GM12878 (cell line): ENCODE measurements at regions not wholly inside any gene's neighbourhood (a gene's known extent, or its start where the extent isn't known, plus 50 kb on each side); places are given as distances from the start of the nearest gene placed in this dataset.

Source experiments
- ATAC-seq: fragments of 200-7000 bp; cut with Tn5 transposase; 3 replicates; pipeline ENCODE4 v1.9.1; 2020; ENCODE audit warnings: mild to moderate bottlenecking, moderate library complexity
- BruUV-seq: library from RNA; stranded (reverse); fragments of 400-500 nt; replicated peaks from 2 replicates; lab custom pipeline; 2021; lab: Mats Ljungman, UMichigan
- CTCF ChIA-PET: fragments of 300-600 bp; sonication (Branson Sonifier 250); formaldehyde crosslinking; extraction: SDS; loops from one replicate; lab custom pipeline; 2021; ENCODE audit warnings: inconsistent platforms; lab: Yijun Ruan, JAX
- POLR2A ChIA-PET: fragments of 350-600 bp; formaldehyde crosslinking; extraction: SDS; loops from one replicate; lab custom pipeline; 2021; ENCODE audit warnings: inconsistent platforms; lab: Charles Lee
- RAD21 ChIA-PET: fragments of 300-600 bp; sonication (Branson Sonifier 250); formaldehyde crosslinking; loops from one replicate; lab custom pipeline; 2023; ENCODE audit warnings: antibody characterized with exemption; ENCODE audit not compliant: unreplicated experiment; lab: Charles Lee
- SMC1A ChIA-PET: fragments of 300-600 bp; sonication (Branson Sonifier 250); formaldehyde crosslinking; loops from one replicate; lab custom pipeline; 2023; ENCODE audit not compliant: unreplicated experiment, uncharacterized antibody; lab: Charles Lee
- DNase-seq: peaks from one replicate; pipeline ENCODE4 v3.0.0-alpha.2; 2011; ENCODE audit warnings: low read depth, low spot score
- FAIRE-seq: peaks from 3 replicates; lab custom pipeline; 2011; peaks lifted over from hg19 to GRCh38; lab: Jason Lieb, UNC
- H2AFZ ChIP-seq: 2 replicates; pipeline ENCODE4 v1.6.0; 2011; ENCODE audit warnings: low read depth, low read length, control low read depth; ENCODE audit not compliant: control insufficient read depth
- H3K27ac ChIP-seq: 2 replicates; pipeline ENCODE4 v1.5.1; 2011; ENCODE audit warnings: control low read depth; ENCODE audit not compliant: control insufficient read depth, insufficient read depth
- H3K27me3 ChIP-seq, 2 experiments: replicated peaks in 1 of 2; 2 replicates each; pipeline versions ENCODE4 v1.6.0 to v1.6.1; 2011; ENCODE audit warnings: low read length in 1 of 2; ENCODE audit not compliant: control insufficient read depth in 2 of 2, insufficient read depth in 2 of 2
- H3K36me3 ChIP-seq, 2 experiments: 2 replicates each; pipeline ENCODE4 v1.5.1; 2011; ENCODE audit warnings: low read length in 1 of 2; ENCODE audit not compliant: control insufficient read depth in 2 of 2, insufficient read depth in 2 of 2
- H3K4me1 ChIP-seq: 2 replicates; pipeline ENCODE4 v1.6.1; 2011; ENCODE audit warnings: mild to moderate bottlenecking, low read length, moderate library complexity, mixed read lengths; ENCODE audit not compliant: control insufficient read depth, insufficient read depth
- H3K4me2 ChIP-seq: 2 replicates; pipeline ENCODE4 v1.6.0; 2011; ENCODE audit warnings: control low read depth; ENCODE audit not compliant: control insufficient read depth, insufficient read depth
- H3K4me3 ChIP-seq: fragments of 200-600 bp; sonication (generic); 2 replicates; pipeline ENCODE4 v1.5.1; 2016
- H3K79me2 ChIP-seq: 2 replicates; pipeline ENCODE4 v1.6.0; 2011; ENCODE audit warnings: low read length; ENCODE audit not compliant: control insufficient read depth, insufficient read depth
- H3K9ac ChIP-seq: 2 replicates; pipeline ENCODE4 v1.8.0; 2011; ENCODE audit warnings: low read length, control low read depth, mixed read lengths; ENCODE audit not compliant: control insufficient read depth, insufficient read depth
- H3K9me3 ChIP-seq: replicated peaks from 3 replicates; pipeline ENCODE4 v1.5.1; 2011; ENCODE audit warnings: mild to moderate bottlenecking, low read length; ENCODE audit not compliant: control insufficient read depth, insufficient read depth
- H4K20me1 ChIP-seq: 2 replicates; pipeline ENCODE4 v1.6.0; 2011; ENCODE audit not compliant: control insufficient read depth, insufficient read depth
- ATF2 ChIP-seq: IDR thresholded peaks from 2 replicates; pipeline ENCODE4 v1.6.1; 2012; ENCODE audit warnings: low read length, inconsistent platforms
- BACH1 ChIP-seq: fragments of 450-650 bp; IDR thresholded peaks from 2 replicates; pipeline ENCODE4 v1.6.1; 2017; ENCODE audit warnings: mild to moderate bottlenecking, borderline replicate concordance
- CBFB ChIP-seq: IDR thresholded peaks from 2 replicates; pipeline ENCODE4 v1.6.1; 2016; ENCODE audit warnings: antibody characterized with exemption, low read depth
- CBX5 ChIP-seq: sonication (generic); IDR thresholded peaks from 2 replicates; pipeline ENCODE4 v1.6.1; 2016; ENCODE audit warnings: low read depth, moderate library complexity, mild to moderate bottlenecking, inconsistent platforms
- EGR1 ChIP-seq, 2 experiments: IDR thresholded peaks; 1 replicate in 1 of 2; 2 replicates in 1 of 2; pipeline ENCODE4 v1.6.1; 2011 to 2012; ENCODE audit warnings: low read depth in 2 of 2, low read length in 2 of 2, borderline replicate concordance in 1 of 2, mild to moderate bottlenecking in 1 of 2, moderate library complexity in 1 of 2
- EP300 ChIP-seq, 2 experiments: fragments of 150-350 bp in 1 of 2; IDR thresholded peaks; 2 replicates each; pipeline ENCODE4 v1.6.1; 2011 to 2012; ENCODE audit warnings: low read depth in 2 of 2, low read length in 2 of 2, borderline replicate concordance in 1 of 2, improper control_type of control experiment in 1 of 2, inconsistent platforms in 1 of 2; ENCODE audit not compliant: control insufficient read depth in 1 of 2
- JUNB ChIP-seq: IDR thresholded peaks from 2 replicates; pipeline ENCODE4 v1.6.1; 2016; ENCODE audit warnings: antibody characterized with exemption, mild to moderate bottlenecking
- MTA2 ChIP-seq: fragments of 450-650 bp; IDR thresholded peaks from 2 replicates; pipeline ENCODE4 v1.6.1; 2016; ENCODE audit warnings: low read depth, mild to moderate bottlenecking, moderate library complexity
- NFXL1 ChIP-seq: fragments of 450-650 bp; IDR thresholded peaks from 2 replicates; pipeline ENCODE4 v1.6.1; 2017; ENCODE audit warnings: antibody characterized with exemption, mild to moderate bottlenecking, borderline replicate concordance
- NFYA ChIP-seq: IDR thresholded peaks from 2 replicates; pipeline ENCODE4 v1.6.1; 2011; ENCODE audit warnings: low read depth, mild to moderate bottlenecking, low read length, improper control_type of control experiment, borderline replicate concordance
- POLR2AphosphoS2 ChIP-seq: IDR thresholded peaks from 2 replicates; pipeline ENCODE4 v1.6.1; 2011; ENCODE audit warnings: low read depth, mild to moderate bottlenecking, low read length, improper control_type of control experiment, moderate library complexity
- RAD21 ChIP-seq: IDR thresholded peaks from 2 replicates; pipeline ENCODE4 v1.6.1; 2011; ENCODE audit warnings: mild to moderate bottlenecking, low read depth, low read length, moderate library complexity; ENCODE audit not compliant: insufficient read depth
- RAD51 ChIP-seq: fragments of 450-650 bp; IDR thresholded peaks from 2 replicates; pipeline ENCODE4 v1.6.1; 2016; ENCODE audit warnings: moderate library complexity, mild to moderate bottlenecking, inconsistent platforms
- RELA ChIP-seq: fragments of 450-650 bp; IDR thresholded peaks from 2 replicates; pipeline ENCODE4 v1.8.0; 2014; ENCODE audit warnings: borderline replicate concordance; ENCODE audit not compliant: partially characterized antibody
- TBL1XR1 ChIP-seq: IDR thresholded peaks from 2 replicates; pipeline ENCODE4 v1.6.1; 2012; ENCODE audit warnings: low read depth, low read length, improper control_type of control experiment
- WGBS: methylation state at CpG from one replicate; pipeline ENCODE4 v1.1.6; 2016; ENCODE audit warnings: low lambda C conversion rate; ENCODE audit not compliant: insufficient replicate concordance, insufficient coverage; ENCODE audit errors: missing lambda C conversion rate; 5-methylcytosine and 5-hydroxymethylcytosine counted together
- in situ Hi-C: fragments of 300-500 bp; cut with MboI; formaldehyde crosslinking; loops from 9 replicates; pipeline ENCODE4 v1.14.3; 2018; ENCODE audit warnings: mixed read lengths
- intact Hi-C: fragments of 100-400 bp; cut with micrococcal nuclease; formaldehyde crosslinking; loops from one replicate; pipeline ENCODE4 v1.14.2; 2022; ENCODE audit not compliant: unreplicated experiment
- TF ChIP-seq, protein P1 (sequence below): fragments of 450-650 bp; IDR thresholded peaks from 2 replicates; pipeline ENCODE4 v1.6.1; 2017; ENCODE audit warnings: antibody characterized with exemption, mild to moderate bottlenecking, moderate library complexity
- TF ChIP-seq, protein P2 (sequence below): IDR thresholded peaks from 2 replicates; pipeline ENCODE4 v1.6.1; 2012; ENCODE audit warnings: low read depth, low read length, improper control_type of control experiment

- Histone ChIP-seq H4K20me1 (no peaks in the 10 kb centered on the region), H3K36me3 (no peaks in the 10 kb centered on the region), H3K79me2 (no peaks in the 10 kb centered on the region), H2AFZ (no peak overlapping the region), H3K4me2 (no peak overlapping the region), H3K4me1 (no peaks in the 10 kb centered on the region), H3K9me3 (no peaks in the 10 kb centered on the region), H3K9ac (no peak overlapping the region), H3K27ac (no peak overlapping the region), H3K4me3 (no peak overlapping the region), H3K27me3 (no peaks in the 10 kb centered on the region)
- ATAC-seq = no peak
- TF ChIP-seq, protein P1, sequence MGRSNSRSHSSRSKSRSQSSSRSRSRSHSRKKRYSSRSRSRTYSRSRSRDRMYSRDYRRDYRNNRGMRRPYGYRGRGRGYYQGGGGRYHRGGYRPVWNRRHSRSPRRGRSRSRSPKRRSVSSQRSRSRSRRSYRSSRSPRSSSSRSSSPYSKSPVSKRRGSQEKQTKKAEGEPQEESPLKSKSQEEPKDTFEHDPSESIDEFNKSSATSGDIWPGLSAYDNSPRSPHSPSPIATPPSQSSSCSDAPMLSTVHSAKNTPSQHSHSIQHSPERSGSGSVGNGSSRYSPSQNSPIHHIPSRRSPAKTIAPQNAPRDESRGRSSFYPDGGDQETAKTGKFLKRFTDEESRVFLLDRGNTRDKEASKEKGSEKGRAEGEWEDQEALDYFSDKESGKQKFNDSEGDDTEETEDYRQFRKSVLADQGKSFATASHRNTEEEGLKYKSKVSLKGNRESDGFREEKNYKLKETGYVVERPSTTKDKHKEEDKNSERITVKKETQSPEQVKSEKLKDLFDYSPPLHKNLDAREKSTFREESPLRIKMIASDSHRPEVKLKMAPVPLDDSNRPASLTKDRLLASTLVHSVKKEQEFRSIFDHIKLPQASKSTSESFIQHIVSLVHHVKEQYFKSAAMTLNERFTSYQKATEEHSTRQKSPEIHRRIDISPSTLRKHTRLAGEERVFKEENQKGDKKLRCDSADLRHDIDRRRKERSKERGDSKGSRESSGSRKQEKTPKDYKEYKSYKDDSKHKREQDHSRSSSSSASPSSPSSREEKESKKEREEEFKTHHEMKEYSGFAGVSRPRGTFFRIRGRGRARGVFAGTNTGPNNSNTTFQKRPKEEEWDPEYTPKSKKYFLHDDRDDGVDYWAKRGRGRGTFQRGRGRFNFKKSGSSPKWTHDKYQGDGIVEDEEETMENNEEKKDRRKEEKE = no peak
- no peak for TF ChIP-seq JUNB
- no peak for TF ChIP-seq EGR1 (IDR thresholded peaks at IDR 0.05; ENCODE audit: borderline replicate concordance in 1 of 2, low read depth in 2 of 2, low read length in 2 of 2)
- TF ChIP-seq EP300 (IDR thresholded peaks at IDR 0.05; ENCODE audit: borderline replicate concordance in 1 of 2, control insufficient read depth in 1 of 2, low read depth in 2 of 2, low read length in 2 of 2) = no peak
- no peak for TF ChIP-seq RAD51
- no peak for TF ChIP-seq CBX5
- TF ChIP-seq ATF2 = no peak
- no peak for TF ChIP-seq NFXL1
- TF ChIP-seq MTA2 = no peak
- TF ChIP-seq NFYA = no peak
- no peak for TF ChIP-seq BACH1
- TF ChIP-seq RELA = no peak
- TF ChIP-seq TBL1XR1 = no peak
- no peak for TF ChIP-seq POLR2AphosphoS2
- TF ChIP-seq, protein P2, sequence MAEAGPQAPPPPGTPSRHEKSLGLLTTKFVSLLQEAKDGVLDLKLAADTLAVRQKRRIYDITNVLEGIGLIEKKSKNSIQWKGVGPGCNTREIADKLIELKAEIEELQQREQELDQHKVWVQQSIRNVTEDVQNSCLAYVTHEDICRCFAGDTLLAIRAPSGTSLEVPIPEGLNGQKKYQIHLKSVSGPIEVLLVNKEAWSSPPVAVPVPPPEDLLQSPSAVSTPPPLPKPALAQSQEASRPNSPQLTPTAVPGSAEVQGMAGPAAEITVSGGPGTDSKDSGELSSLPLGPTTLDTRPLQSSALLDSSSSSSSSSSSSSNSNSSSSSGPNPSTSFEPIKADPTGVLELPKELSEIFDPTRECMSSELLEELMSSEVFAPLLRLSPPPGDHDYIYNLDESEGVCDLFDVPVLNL = no peak
- no peak for TF ChIP-seq CBFB
- TF ChIP-seq RAD21 = no peak
- no peak for DNase-seq
- RAD21 ChIA-PET = no interaction called here
- in situ Hi-C loops = no loop called here
- no peak for FAIRE-seq
- intact Hi-C loops = no loop called here
- SMC1A ChIA-PET = no interaction called here
- BruUV-seq = no TSS peak
- 4% methylated on average over 2 of the region's 2 CpGs for whole genome bisulfite sequencing
- POLR2A ChIA-PET = no interaction called here
- CTCF ChIA-PET = no interaction called here
Measured at GRCh38 chr5:106780355-106780754, 890.4 kb downstream of the EFNA5 start.
